Hepatocyte (in vitro differentiated cells): ENCODE measurements at regions not wholly inside any gene's neighbourhood (a gene's known extent, or its start where the extent isn't known, plus 50 kb on each side); places are given as distances from the start of the nearest gene placed in this dataset.

Source experiments
- CTCF ChIP-seq: fragments of 200-600 bp; sonication (generic); IDR thresholded peaks from 2 replicates; pipeline ENCODE4 v1.5.1; 2016; ENCODE audit warnings: antibody characterized with exemption, mild to moderate bottlenecking; ENCODE audit not compliant: poor library complexity
- EZH2phosphoT487 ChIP-seq: fragments of 200-600 bp; sonication (generic); IDR thresholded peaks from one replicate; pipeline ENCODE4 v1.6.1; 2018; ENCODE audit warnings: antibody characterized with exemption, mild to moderate bottlenecking, low read depth, moderate library complexity; ENCODE audit not compliant: unreplicated experiment, severe bottlenecking

GRCh38 chr6:9576521-9576920, 838.4 kb downstream of the TFAP2A start:
- no peak for TF ChIP-seq CTCF
- no peak for TF ChIP-seq EZH2phosphoT487
